Kidney (tissue), 13 donors: ENCODE measurements at regions not wholly inside any gene's neighbourhood (a gene's known extent, or its start where the extent isn't known, plus 50 kb on each side); places are given as distances from the start of the nearest gene placed in this dataset.
A peak's percentile ranks its signal among the peaks of the same experiment; 100 is the strongest.

Experiments used
- DNase-seq, 5 donors: peaks; one replicate each; pipeline ENCODE4 v3.0.0-alpha.2; 2013 to 2020
- FAIRE-seq: peaks from 2 replicates; lab custom pipeline; 2012; peaks lifted over from hg19 to GRCh38; lab: Jason Lieb, UNC
- H3K27ac ChIP-seq, 2 donors: one replicate each; pipeline ENCODE4 v1.7.0; 2013; ENCODE audit warnings: low read depth in 2 of 2, low read length in 2 of 2, inconsistent platforms in 1 of 2
- H3K27me3 ChIP-seq: one replicate; pipeline ENCODE4 v1.7.1; 2013; ENCODE audit warnings: low read length, inconsistent platforms; ENCODE audit not compliant: control insufficient read depth, insufficient read depth
- H3K36me3 ChIP-seq, 3 donors: one replicate each; pipeline versions ENCODE4 v1.7.0 to v1.7.1; 2013; ENCODE audit warnings: low read length in 3 of 3, control low read depth in 1 of 3, inconsistent platforms in 1 of 3; ENCODE audit not compliant: insufficient read depth in 3 of 3, control insufficient read depth in 2 of 3
- H3K4me1 ChIP-seq, 3 donors: one replicate each; pipeline versions ENCODE4 v1.7.0 to v1.7.1; 2013; ENCODE audit warnings: low read length in 3 of 3, inconsistent platforms in 1 of 3, low read depth in 1 of 3; ENCODE audit not compliant: control insufficient read depth in 2 of 3, insufficient read depth in 2 of 3
- H3K4me3 ChIP-seq, 3 donors: one replicate each; pipeline versions ENCODE4 v1.7.0 to v1.8.1; 2013; ENCODE audit warnings: low read length in 3 of 3, control low read depth in 1 of 3, inconsistent platforms in 1 of 3
- H3K9ac ChIP-seq, 3 donors: one replicate each; pipeline versions ENCODE4 v1.7.0 to v1.7.1; 2013; ENCODE audit warnings: low read length in 3 of 3, control low read depth in 1 of 3, inconsistent platforms in 1 of 3
- H3K9me3 ChIP-seq, 3 donors: one replicate each; pipeline versions ENCODE4 v1.7.0 to v1.7.1; 2013; ENCODE audit warnings: low read length in 3 of 3, control low read depth in 1 of 3, inconsistent platforms in 1 of 3; ENCODE audit not compliant: control insufficient read depth in 2 of 3, insufficient read depth in 1 of 3
- intact Hi-C: fragments of 100-400 bp; cut with DNase I; formaldehyde crosslinking; loops from one replicate; pipeline ENCODE4 v1.11.1; 2022
- TF ChIP-seq, protein P1 (sequence below): IDR thresholded peaks from 3 replicates; pipeline ENCODE4 v1.5.1; 2012; ENCODE audit warnings: mild to moderate bottlenecking, moderate library complexity, borderline replicate concordance; ENCODE audit not compliant: insufficient read depth; ENCODE audit errors: extremely low read depth
- donor health status: control.
- donor health status: control.
- donor health status: control.
- donor health status: control.
- donor health status: control.
- donor health status: DM: yes; HTN: yes; CAD: no.
- donor health status: Normal renal cell carcinoma (clear cell type).

DNA sequence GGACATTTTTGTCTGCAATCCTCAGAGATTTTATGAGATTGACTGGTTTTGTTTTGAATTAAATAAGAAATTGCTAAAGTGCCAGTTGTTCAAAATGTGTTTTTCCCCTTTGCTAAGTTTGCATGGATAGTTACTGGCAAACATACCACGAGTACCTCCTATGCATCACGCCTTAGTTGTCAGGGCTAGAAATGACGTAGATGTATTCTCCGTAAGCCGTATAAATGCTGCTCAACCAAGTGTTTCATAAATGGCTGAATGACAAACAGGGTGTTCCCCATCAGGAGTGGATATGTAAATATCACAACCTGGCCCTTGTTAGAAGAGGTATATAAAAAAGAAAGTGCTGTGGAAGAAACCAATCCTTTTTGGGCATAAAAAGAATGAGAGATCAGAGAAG, 341.1 kb upstream of the ZFP64 start:
- H3K27me3 ChIP-seq: no peaks in the 10 kb centered on the region
- no peaks in the 10 kb centered on the region for H3K9me3 ChIP-seq
- TF ChIP-seq, protein P1, sequence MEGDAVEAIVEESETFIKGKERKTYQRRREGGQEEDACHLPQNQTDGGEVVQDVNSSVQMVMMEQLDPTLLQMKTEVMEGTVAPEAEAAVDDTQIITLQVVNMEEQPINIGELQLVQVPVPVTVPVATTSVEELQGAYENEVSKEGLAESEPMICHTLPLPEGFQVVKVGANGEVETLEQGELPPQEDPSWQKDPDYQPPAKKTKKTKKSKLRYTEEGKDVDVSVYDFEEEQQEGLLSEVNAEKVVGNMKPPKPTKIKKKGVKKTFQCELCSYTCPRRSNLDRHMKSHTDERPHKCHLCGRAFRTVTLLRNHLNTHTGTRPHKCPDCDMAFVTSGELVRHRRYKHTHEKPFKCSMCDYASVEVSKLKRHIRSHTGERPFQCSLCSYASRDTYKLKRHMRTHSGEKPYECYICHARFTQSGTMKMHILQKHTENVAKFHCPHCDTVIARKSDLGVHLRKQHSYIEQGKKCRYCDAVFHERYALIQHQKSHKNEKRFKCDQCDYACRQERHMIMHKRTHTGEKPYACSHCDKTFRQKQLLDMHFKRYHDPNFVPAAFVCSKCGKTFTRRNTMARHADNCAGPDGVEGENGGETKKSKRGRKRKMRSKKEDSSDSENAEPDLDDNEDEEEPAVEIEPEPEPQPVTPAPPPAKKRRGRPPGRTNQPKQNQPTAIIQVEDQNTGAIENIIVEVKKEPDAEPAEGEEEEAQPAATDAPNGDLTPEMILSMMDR: no peak
- DNase-seq (no peak), FAIRE-seq (no peak)
- no peaks in the 10 kb centered on the region for H3K4me1 ChIP-seq
- H3K4me3 ChIP-seq: no peak overlapping the region
- H3K36me3 ChIP-seq: no peaks in the 10 kb centered on the region
- intact Hi-C loops: no loop called here
- H3K9ac ChIP-seq: no peak overlapping the region
- no peak overlapping the region for H3K27ac ChIP-seq

DNA sequence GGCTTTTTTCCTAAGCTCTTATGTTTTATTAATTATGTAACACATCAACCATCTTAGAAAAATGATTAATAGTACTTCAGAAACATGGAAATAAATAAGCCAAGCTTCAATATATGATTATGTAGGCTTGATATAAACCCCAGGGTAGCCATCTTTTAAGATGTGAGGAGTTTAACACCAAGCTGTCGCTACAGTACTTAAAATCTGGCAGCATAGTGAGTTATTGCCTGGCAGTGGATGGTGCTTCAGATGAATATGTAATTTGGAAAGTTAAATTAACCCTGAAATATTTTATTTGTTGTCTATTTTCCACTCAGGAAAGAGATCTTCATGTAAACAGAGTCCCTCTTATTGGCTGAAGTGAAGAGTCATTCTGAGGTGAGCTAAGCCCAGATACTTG, 339.0 kb upstream of the ZFP64 start:
- H3K4me3 ChIP-seq: no peak overlapping the region
- FAIRE-seq (no peak), DNase-seq (no peak)
- H3K9ac ChIP-seq: no peak overlapping the region
- no peaks in the 10 kb centered on the region for H3K9me3 ChIP-seq
- H3K27ac ChIP-seq: no peak overlapping the region
- no peaks in the 10 kb centered on the region for H3K27me3 ChIP-seq
- H3K4me1 ChIP-seq: no peaks in the 10 kb centered on the region
- intact Hi-C loops: no loop called here
- TF ChIP-seq, protein P1: no peak
- no peaks in the 10 kb centered on the region for H3K36me3 ChIP-seq

DNA sequence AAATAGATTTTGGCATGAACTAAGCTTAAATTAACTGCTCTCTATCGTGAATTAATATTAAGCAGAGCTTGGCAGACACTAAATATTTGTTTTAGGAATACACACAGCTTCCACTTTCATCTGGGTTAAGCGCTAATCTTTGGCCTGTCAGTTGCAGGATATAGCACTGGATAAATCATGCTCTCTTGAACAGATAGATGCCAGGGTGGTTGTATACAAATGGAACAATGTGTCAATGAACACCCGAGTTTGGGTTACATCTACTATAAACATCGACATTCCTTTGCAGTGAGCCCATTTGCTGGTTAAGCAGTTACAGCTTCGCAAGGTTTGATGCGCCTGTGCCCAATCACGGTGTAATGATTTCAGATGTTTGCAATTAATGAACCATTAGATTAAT, 338.2 kb upstream of the ZFP64 start:
- DNase-seq: peak in 1 of 5 donors; percentile 13
- Histone ChIP-seq H3K9ac (no peak overlapping the region), H3K36me3 (no peaks in the 10 kb centered on the region), H3K27ac (no peak overlapping the region), H3K4me3 (no peak overlapping the region), H3K4me1 (no peaks in the 10 kb centered on the region), H3K27me3 (no peaks in the 10 kb centered on the region), H3K9me3 (no peaks in the 10 kb centered on the region)
- intact Hi-C loops: no loop called here
- TF ChIP-seq, protein P1: no peak
- FAIRE-seq: no peak

DNA sequence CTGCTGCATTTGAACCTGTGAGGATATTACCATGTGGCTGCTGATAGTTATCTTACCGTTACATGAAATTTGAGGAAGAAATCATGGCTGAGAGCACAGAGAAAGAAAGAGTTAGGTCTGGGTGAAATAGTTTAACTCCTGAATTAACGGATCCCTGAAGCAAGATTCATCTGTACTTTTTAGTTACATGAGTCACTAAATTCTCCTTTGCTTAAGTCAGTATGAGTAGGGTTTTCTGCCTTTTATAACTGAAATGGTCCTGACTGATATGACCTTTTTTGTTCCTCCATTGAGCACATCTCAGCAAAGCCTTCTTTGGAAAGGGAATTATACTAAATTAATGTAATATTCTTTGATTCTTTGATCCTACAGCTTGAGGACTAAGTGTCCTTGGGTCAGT, 333.3 kb upstream of the ZFP64 start:
- H3K9ac ChIP-seq: no peak overlapping the region
- FAIRE-seq: no peak
- H3K9me3 ChIP-seq: no peaks in the 10 kb centered on the region
- no peaks in the 10 kb centered on the region for H3K4me1 ChIP-seq
- no peak for DNase-seq
- TF ChIP-seq, protein P1: no peak
- no peaks in the 10 kb centered on the region for H3K27me3 ChIP-seq
- no peak overlapping the region for H3K27ac ChIP-seq
- H3K36me3 ChIP-seq: no peaks in the 10 kb centered on the region
- intact Hi-C loops: no loop called here
- H3K4me3 ChIP-seq: no peak overlapping the region
